GM23338 (cell line): ENCODE measurements at regions not wholly inside any gene's neighbourhood (a gene's known extent, or its start where the extent isn't known, plus 50 kb on each side); places are given as distances from the start of the nearest gene placed in this dataset.

Source experiments
- ATAC-seq: fragments of 200-7000 bp; cut with Tn5 transposase; 3 replicates; pipeline ENCODE4 v1.9.1; 2020
- DNase-seq: peaks from one replicate; pipeline ENCODE4 v3.0.0-alpha.2; 2015; ENCODE audit warnings: low spot score
- H2AFZ ChIP-seq: fragments of 200-600 bp; sonication (generic); 2 replicates; pipeline ENCODE4 v1.8.0; 2016; ENCODE audit warnings: antibody characterized with exemption, mild to moderate bottlenecking, moderate library complexity
- H3F3A ChIP-seq: fragments of 200-600 bp; sonication (generic); replicated peaks from 2 replicates; pipeline ENCODE4 v1.8.0; 2017; ENCODE audit warnings: antibody characterized with exemption, mixed run types, low read depth
- H3K27ac ChIP-seq: fragments of 200-600 bp; sonication (generic); 2 replicates; pipeline ENCODE4 v1.6.1; 2016; ENCODE audit warnings: low read depth
- H3K27me3 ChIP-seq: fragments of 200-600 bp; sonication (generic); 2 replicates; pipeline ENCODE4 v1.8.0; 2016; ENCODE audit warnings: mild to moderate bottlenecking, mixed run types, moderate library complexity; ENCODE audit not compliant: insufficient read depth
- H3K36me3 ChIP-seq: fragments of 200-600 bp; sonication (generic); 2 replicates; pipeline ENCODE4 v1.8.0; 2016; ENCODE audit warnings: mild to moderate bottlenecking; ENCODE audit not compliant: insufficient read depth
- H3K4me1 ChIP-seq: fragments of 200-600 bp; sonication (generic); 2 replicates; pipeline ENCODE4 v1.8.0; 2016; ENCODE audit warnings: mild to moderate bottlenecking, moderate library complexity; ENCODE audit not compliant: insufficient read depth
- H3K4me2 ChIP-seq: fragments of 200-600 bp; sonication (generic); 2 replicates; pipeline ENCODE4 v1.7.1; 2017; ENCODE audit warnings: mixed run types
- H3K4me3 ChIP-seq: fragments of 200-600 bp; sonication (generic); 2 replicates; pipeline ENCODE4 v1.6.1; 2016; ENCODE audit warnings: mixed run types
- H3K79me2 ChIP-seq: fragments of 200-600 bp; sonication (generic); replicated peaks from 2 replicates; pipeline ENCODE4 v1.8.0; 2017; ENCODE audit warnings: mild to moderate bottlenecking; ENCODE audit not compliant: insufficient read depth
- H3K9me2 ChIP-seq: fragments of 200-600 bp; sonication (generic); 2 replicates; pipeline ENCODE4 v1.8.0; 2017; ENCODE audit not compliant: insufficient read depth
- H4K20me1 ChIP-seq: fragments of 200-600 bp; sonication (generic); replicated peaks from 2 replicates; pipeline ENCODE4 v1.8.0; 2017; ENCODE audit warnings: mild to moderate bottlenecking; ENCODE audit not compliant: insufficient read depth
- H3K27ac Mint-ChIP-seq: 2 replicates; pipeline ENCODE4 v1.8.0; 2020; ENCODE audit warnings: inconsistent platforms, mild to moderate bottlenecking, moderate library complexity, mixed read lengths
- H3K27me3 Mint-ChIP-seq: 3 replicates; pipeline ENCODE4 v1.8.0; 2022; ENCODE audit warnings: low read depth, mild to moderate bottlenecking, moderate library complexity, mixed read lengths, inconsistent platforms; ENCODE audit not compliant: insufficient read depth, poor library complexity
- H3K36me3 Mint-ChIP-seq: 3 replicates; pipeline ENCODE4 v1.8.0; 2021; ENCODE audit warnings: low read depth, mild to moderate bottlenecking, inconsistent platforms, moderate library complexity, mixed read lengths
- H3K4me1 Mint-ChIP-seq: 3 replicates; pipeline ENCODE4 v1.8.0; 2020; ENCODE audit warnings: mild to moderate bottlenecking, inconsistent platforms, mixed read lengths
- H3K4me3 Mint-ChIP-seq: 3 replicates; pipeline ENCODE4 v1.8.0; 2021; ENCODE audit warnings: moderate library complexity, mild to moderate bottlenecking, inconsistent platforms, mixed read lengths
- H3K9me3 Mint-ChIP-seq: 3 replicates; pipeline ENCODE4 v1.8.0; 2020; ENCODE audit warnings: moderate library complexity, mild to moderate bottlenecking, inconsistent platforms, mixed read lengths
- CREB1 ChIP-seq: fragments of 250-450 bp; sonication (Bioruptor Pico); IDR thresholded peaks from 2 replicates; pipeline ENCODE4 v1.5.0; 2020; ENCODE audit warnings: low read depth, mild to moderate bottlenecking, moderate library complexity
- CTCF ChIP-seq, 2 experiments: fragments of 200-600 bp in 1 of 2; sonication (generic) in 1 of 2; conservative IDR thresholded peaks; 2 replicates each; pipeline versions ENCODE4 v1.5.1 to v1.6.1; 2016 to 2017; ENCODE audit warnings: antibody characterized with exemption in 2 of 2, low read depth in 2 of 2, mild to moderate bottlenecking in 2 of 2, moderate library complexity in 1 of 2
- ETS1 ChIP-seq: IDR thresholded peaks from 2 replicates; pipeline ENCODE4 v1.6.1; 2016; ENCODE audit warnings: antibody characterized with exemption
- EZH2 ChIP-seq: fragments of 200-600 bp; sonication (generic); IDR thresholded peaks from one replicate; pipeline ENCODE4 v1.8.0; 2017; ENCODE audit warnings: antibody characterized with exemption, mild to moderate bottlenecking, low read depth; ENCODE audit not compliant: unreplicated experiment
- EZH2phosphoT487 ChIP-seq: fragments of 200-600 bp; sonication (generic); IDR thresholded peaks from one replicate; pipeline ENCODE4 v1.8.1; 2018; ENCODE audit warnings: antibody characterized with exemption; ENCODE audit not compliant: unreplicated experiment
- JUNB ChIP-seq: IDR thresholded peaks from one replicate; pipeline ENCODE4 v1.6.1; 2016; ENCODE audit warnings: antibody characterized with exemption; ENCODE audit not compliant: unreplicated experiment
- NANOG ChIP-seq: IDR thresholded peaks from 2 replicates; pipeline ENCODE4 v1.6.1; 2016; ENCODE audit warnings: antibody characterized with exemption, borderline replicate concordance
- POLR2AphosphoS5 ChIP-seq: IDR thresholded peaks from 2 replicates; pipeline ENCODE4 v1.6.1; 2016; ENCODE audit warnings: antibody characterized with exemption, low read depth
- REST ChIP-seq: IDR thresholded peaks from one replicate; pipeline ENCODE4 v1.6.1; 2018; ENCODE audit warnings: antibody characterized with exemption; ENCODE audit not compliant: unreplicated experiment
- STAT1 ChIP-seq: IDR thresholded peaks from one replicate; pipeline ENCODE4 v1.6.1; 2016; ENCODE audit warnings: antibody characterized with exemption; ENCODE audit not compliant: unreplicated experiment
- ZNF331 ChIP-seq: fragments of 250-450 bp; sonication (Bioruptor Pico); IDR thresholded peaks from 2 replicates; pipeline ENCODE4 v1.5.0; 2020; ENCODE audit warnings: low read depth, mild to moderate bottlenecking, moderate library complexity
- ZNF462 ChIP-seq: fragments of 250-450 bp; sonication (Bioruptor Pico); IDR thresholded peaks from 2 replicates; pipeline ENCODE4 v1.5.0; 2020; ENCODE audit warnings: mild to moderate bottlenecking, moderate library complexity

- no peak overlapping the region for H3K4me3 Mint-ChIP-seq
Measured at GRCh38 chr2:144128130-144128746, 391.7 kb downstream of the ZEB2 start.

More at GRCh38 chr2:144128130-144128746, 391.7 kb downstream of the ZEB2 start:
- Histone ChIP-seq H3F3A (no peaks in the 10 kb centered on the region), H3K27me3 (no peaks in the 10 kb centered on the region), H4K20me1 (no peaks in the 10 kb centered on the region), H3K36me3 (no peaks in the 10 kb centered on the region), H2AFZ (no peak overlapping the region), H3K4me2 (no peak overlapping the region), H3K4me1 (no peaks in the 10 kb centered on the region), H3K4me3 (no peak overlapping the region), H3K27ac (no peak overlapping the region), H3K9me2 (no peaks in the 10 kb centered on the region), H3K79me2 (no peaks in the 10 kb centered on the region)
- Mint-ChIP-seq H3K9me3 (no peaks in the 10 kb centered on the region), H3K36me3 (no peaks in the 10 kb centered on the region), H3K27me3 (no peaks in the 10 kb centered on the region), H3K4me1 (no peaks in the 10 kb centered on the region), H3K27ac (no peak overlapping the region)
- ATAC-seq: no peak
- no peak for DNase-seq
- no peak for TF ChIP-seq POLR2AphosphoS5
- TF ChIP-seq EZH2: no peak
- TF ChIP-seq NANOG: no peak
- TF ChIP-seq ETS1: no peak
- no peak for TF ChIP-seq ZNF462 (CRISPR knock-in tag)
- TF ChIP-seq CREB1 (CRISPR knock-in tag): no peak
- TF ChIP-seq REST: no peak
- no peak for TF ChIP-seq JUNB
- no peak for TF ChIP-seq CTCF (conservative IDR thresholded peaks at IDR 0.05; ENCODE audit: low read depth in 2 of 2)
- TF ChIP-seq ZNF331 (CRISPR knock-in tag): no peak
- TF ChIP-seq STAT1: no peak
- TF ChIP-seq EZH2phosphoT487: no peak
